ENCODE measurements at regions not wholly inside any gene's neighbourhood (a gene's known extent, or its start where the extent isn't known, plus 50 kb on each side); places are given as distances from the start of the nearest gene placed in this dataset.
"Not testable (repeated sequence)": the region's sequence is repeated elsewhere in the genome, so short reads cannot be mapped to it uniquely, and the experiment has no call there.

- Mint-ChIP-seq H3K9me3 (no peaks in the 10 kb centered on the region), H3K4me1 (ENCODE audit: low read depth) (no peaks in the 10 kb centered on the region), H3K27ac (no peak overlapping the region), H3K27me3 (ENCODE audit: low read depth) (no peaks in the 10 kb centered on the region), H3K4me3 (no peak overlapping the region), H3K36me3 (ENCODE audit: low read depth) (no peaks in the 10 kb centered on the region)
- DNase-seq (ENCODE audit: low spot score) = no peak
These were observed 282.9 kb downstream of the C16orf95 start for GRCh38 chr16:87034317-87034716.

GRCh38 chr16:87035053-87035452, 282.1 kb downstream of the C16orf95 start:
- Mint-ChIP-seq H3K27me3 (ENCODE audit: low read depth) (no peaks in the 10 kb centered on the region), H3K4me3 (no peak overlapping the region), H3K36me3 (ENCODE audit: low read depth) (no peaks in the 10 kb centered on the region), H3K4me1 (ENCODE audit: low read depth) (no peaks in the 10 kb centered on the region), H3K27ac (no peak overlapping the region), H3K9me3 (no peaks in the 10 kb centered on the region)
- no peak for DNase-seq (ENCODE audit: low spot score)

GRCh38 chr16:87037012-87037411, 280.2 kb downstream of the C16orf95 start:
- Mint-ChIP-seq H3K9me3 (no peaks in the 10 kb centered on the region), H3K27me3 (ENCODE audit: low read depth) (no peaks in the 10 kb centered on the region), H3K27ac (no peak overlapping the region), H3K4me1 (ENCODE audit: low read depth) (no peaks in the 10 kb centered on the region), H3K4me3 (no peak overlapping the region), H3K36me3 (ENCODE audit: low read depth) (no peaks in the 10 kb centered on the region)
- no peak for DNase-seq (ENCODE audit: low spot score)

- not testable (repeated sequence) for H3K9me3 Mint-ChIP-seq; H3K4me1 Mint-ChIP-seq (ENCODE audit: low read depth); H3K36me3 Mint-ChIP-seq (ENCODE audit: low read depth); H3K27ac Mint-ChIP-seq; DNase-seq (ENCODE audit: low spot score); H3K4me3 Mint-ChIP-seq; H3K27me3 Mint-ChIP-seq (ENCODE audit: low read depth)
These were observed 278.7 kb downstream of the C16orf95 start for GRCh38 chr16:87038528-87038927.

- H3K27ac Mint-ChIP-seq = no peak overlapping the region
These were observed 276.7 kb downstream of the C16orf95 start for GRCh38 chr16:87040169-87041117.

GRCh38 chr16:87041286-87041685, 275.9 kb downstream of the C16orf95 start:
- no peaks in the 10 kb centered on the region for H3K9me3 Mint-ChIP-seq
- no peaks in the 10 kb centered on the region for H3K36me3 Mint-ChIP-seq (ENCODE audit: low read depth)
- H3K27me3 Mint-ChIP-seq (ENCODE audit: low read depth) = no peaks in the 10 kb centered on the region
- H3K4me1 Mint-ChIP-seq (ENCODE audit: low read depth) = no peaks in the 10 kb centered on the region
- H3K4me3 Mint-ChIP-seq = no peak overlapping the region
- no peak for DNase-seq (ENCODE audit: low spot score)
- H3K27ac Mint-ChIP-seq = no peak overlapping the region

More at GRCh38 chr16:87040169-87041117, 276.7 kb downstream of the C16orf95 start:
- no peaks in the 10 kb centered on the region for H3K27me3 Mint-ChIP-seq (ENCODE audit: low read depth)
- no peaks in the 10 kb centered on the region for H3K9me3 Mint-ChIP-seq
- H3K4me3 Mint-ChIP-seq = no peak overlapping the region
- no peaks in the 10 kb centered on the region for H3K36me3 Mint-ChIP-seq (ENCODE audit: low read depth)
- H3K4me1 Mint-ChIP-seq (ENCODE audit: low read depth) = no peaks in the 10 kb centered on the region
- DNase-seq (ENCODE audit: low spot score) = no peak

GRCh38 chr16:87042551-87043230, 274.5 kb downstream of the C16orf95 start:
- H3K27me3 Mint-ChIP-seq (ENCODE audit: low read depth) = no peaks in the 10 kb centered on the region

GRCh38 chr16:87043231-87044031, 273.8 kb downstream of the C16orf95 start:
- Mint-ChIP-seq H3K27me3 (ENCODE audit: low read depth) (no peaks in the 10 kb centered on the region), H3K9me3 (no peaks in the 10 kb centered on the region), H3K36me3 (ENCODE audit: low read depth) (no peaks in the 10 kb centered on the region), H3K27ac (no peak overlapping the region), H3K4me1 (ENCODE audit: low read depth) (no peaks in the 10 kb centered on the region), H3K4me3 (no peak overlapping the region)
- DNase-seq (ENCODE audit: low spot score) = no peak

More at GRCh38 chr16:87042551-87043230, 274.5 kb downstream of the C16orf95 start:
- Mint-ChIP-seq H3K9me3 (no peaks in the 10 kb centered on the region), H3K27ac (no peak overlapping the region), H3K4me3 (no peak overlapping the region), H3K36me3 (ENCODE audit: low read depth) (no peaks in the 10 kb centered on the region), H3K4me1 (ENCODE audit: low read depth) (no peaks in the 10 kb centered on the region)
- no peak for DNase-seq (ENCODE audit: low spot score)

- H3K4me3 Mint-ChIP-seq = no peak overlapping the region
- no peaks in the 10 kb centered on the region for H3K4me1 Mint-ChIP-seq (ENCODE audit: low read depth)
- H3K36me3 Mint-ChIP-seq (ENCODE audit: low read depth) = no peaks in the 10 kb centered on the region
- no peak for DNase-seq (ENCODE audit: low spot score)
- no peaks in the 10 kb centered on the region for H3K27me3 Mint-ChIP-seq (ENCODE audit: low read depth)
- no peak overlapping the region for H3K27ac Mint-ChIP-seq
- H3K9me3 Mint-ChIP-seq = no peaks in the 10 kb centered on the region
These were observed 273.2 kb downstream of the C16orf95 start for GRCh38 chr16:87044032-87044382.

- Mint-ChIP-seq H3K27me3 (ENCODE audit: low read depth) (no peaks in the 10 kb centered on the region), H3K27ac (no peak overlapping the region), H3K9me3 (no peaks in the 10 kb centered on the region), H3K4me1 (ENCODE audit: low read depth) (no peaks in the 10 kb centered on the region), H3K4me3 (no peak overlapping the region), H3K36me3 (ENCODE audit: low read depth) (no peaks in the 10 kb centered on the region)
- no peak for DNase-seq (ENCODE audit: low spot score)
These were observed 272.4 kb downstream of the C16orf95 start for GRCh38 chr16:87044829-87045228.

- no peaks in the 10 kb centered on the region for H3K27me3 Mint-ChIP-seq (ENCODE audit: low read depth)
- H3K4me1 Mint-ChIP-seq (ENCODE audit: low read depth) = no peaks in the 10 kb centered on the region
- no peak overlapping the region for H3K4me3 Mint-ChIP-seq
- no peak overlapping the region for H3K27ac Mint-ChIP-seq
- H3K9me3 Mint-ChIP-seq = no peaks in the 10 kb centered on the region
- DNase-seq (ENCODE audit: low spot score) = no peak
- H3K36me3 Mint-ChIP-seq (ENCODE audit: low read depth) = no peaks in the 10 kb centered on the region
These were observed 271.6 kb downstream of the C16orf95 start for GRCh38 chr16:87045466-87046216.

- Mint-ChIP-seq H3K27me3 (ENCODE audit: low read depth) (no peaks in the 10 kb centered on the region), H3K9me3 (no peaks in the 10 kb centered on the region), H3K4me3 (no peak overlapping the region), H3K27ac (no peak overlapping the region), H3K4me1 (ENCODE audit: low read depth) (no peaks in the 10 kb centered on the region), H3K36me3 (ENCODE audit: low read depth) (no peaks in the 10 kb centered on the region)
- no peak for DNase-seq (ENCODE audit: low spot score)
These were observed 271.0 kb downstream of the C16orf95 start for GRCh38 chr16:87046235-87046634.

GRCh38 chr16:87047221-87048037, 269.8 kb downstream of the C16orf95 start:
- Mint-ChIP-seq H3K27ac (no peak overlapping the region), H3K9me3 (no peaks in the 10 kb centered on the region), H3K4me3 (no peak overlapping the region), H3K36me3 (ENCODE audit: low read depth) (no peaks in the 10 kb centered on the region), H3K4me1 (ENCODE audit: low read depth) (no peaks in the 10 kb centered on the region), H3K27me3 (ENCODE audit: low read depth) (peaks cover 1% of the 10 kb centered on the region)
- DNase-seq (ENCODE audit: low spot score) = no peak

Measured in T-helper 2 cell treated with Interferon-gamma antibody and Interleukin-4, amounts not matched to agents 5 μg/mL and 100 μg/mL, for 36 hours (primary cell).